ENCODE measurements at regions not wholly inside any gene's neighbourhood (a gene's known extent, or its start where the extent isn't known, plus 50 kb on each side); places are given as distances from the start of the nearest gene placed in this dataset.

DNA sequence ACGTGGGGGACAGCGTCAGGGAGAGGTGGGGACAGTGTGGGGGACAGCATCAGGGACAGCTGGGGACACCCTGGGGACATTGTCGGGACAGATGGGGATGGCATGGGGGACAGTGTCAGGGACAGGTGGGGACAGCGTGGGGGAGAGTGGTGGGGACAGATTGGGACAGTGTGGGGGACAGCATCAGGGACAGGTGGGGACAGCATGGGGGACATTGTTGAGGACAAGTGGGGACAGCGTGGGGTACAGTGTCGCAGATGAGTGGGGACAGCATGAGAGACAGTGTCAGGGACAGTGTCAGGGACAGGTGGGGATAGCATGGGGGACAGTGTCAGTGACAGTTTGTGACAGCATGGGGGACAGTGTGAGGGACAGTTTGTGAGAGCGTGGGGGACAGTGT lies 240.9 kb downstream of the TMEM121 start:
- TF ChIP-seq, protein P1, sequence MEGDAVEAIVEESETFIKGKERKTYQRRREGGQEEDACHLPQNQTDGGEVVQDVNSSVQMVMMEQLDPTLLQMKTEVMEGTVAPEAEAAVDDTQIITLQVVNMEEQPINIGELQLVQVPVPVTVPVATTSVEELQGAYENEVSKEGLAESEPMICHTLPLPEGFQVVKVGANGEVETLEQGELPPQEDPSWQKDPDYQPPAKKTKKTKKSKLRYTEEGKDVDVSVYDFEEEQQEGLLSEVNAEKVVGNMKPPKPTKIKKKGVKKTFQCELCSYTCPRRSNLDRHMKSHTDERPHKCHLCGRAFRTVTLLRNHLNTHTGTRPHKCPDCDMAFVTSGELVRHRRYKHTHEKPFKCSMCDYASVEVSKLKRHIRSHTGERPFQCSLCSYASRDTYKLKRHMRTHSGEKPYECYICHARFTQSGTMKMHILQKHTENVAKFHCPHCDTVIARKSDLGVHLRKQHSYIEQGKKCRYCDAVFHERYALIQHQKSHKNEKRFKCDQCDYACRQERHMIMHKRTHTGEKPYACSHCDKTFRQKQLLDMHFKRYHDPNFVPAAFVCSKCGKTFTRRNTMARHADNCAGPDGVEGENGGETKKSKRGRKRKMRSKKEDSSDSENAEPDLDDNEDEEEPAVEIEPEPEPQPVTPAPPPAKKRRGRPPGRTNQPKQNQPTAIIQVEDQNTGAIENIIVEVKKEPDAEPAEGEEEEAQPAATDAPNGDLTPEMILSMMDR (IDR thresholded peaks at IDR 0.05; ENCODE audit: insufficient read depth, low read depth, low read length), result no peak
- TF ChIP-seq EZH2 (IDR thresholded peaks at IDR 0.05; ENCODE audit: insufficient read depth, low read length), result no peak
